Neural cell (in vitro differentiated cells): ENCODE measurements at regions not wholly inside any gene's neighbourhood (a gene's known extent, or its start where the extent isn't known, plus 50 kb on each side); places are given as distances from the start of the nearest gene placed in this dataset.

Experiments used
- H2AFZ ChIP-seq: fragments of 200-600, 300-800 bp; sonication (generic), shearing (Covaris generic); 2 replicates; pipeline ENCODE4 v1.6.0; 2014; ENCODE audit warnings: low read depth, mild to moderate bottlenecking, antibody characterized with exemption, low read length, moderate library complexity
- H3F3A ChIP-seq: fragments of 200-600 bp; shearing (Covaris generic); 2 replicates; pipeline ENCODE4 v1.6.1; 2016; ENCODE audit warnings: mild to moderate bottlenecking, moderate library complexity, mixed read lengths, antibody characterized with exemption, low read length; ENCODE audit not compliant: insufficient read depth, poor library complexity, severe bottlenecking
- H3K27ac ChIP-seq: fragments of 200-600, 300-800 bp; sonication (generic), shearing (Covaris generic); 2 replicates; pipeline ENCODE4 v1.5.1; 2014; ENCODE audit warnings: mild to moderate bottlenecking, low read length, moderate library complexity
- H3K27me3 ChIP-seq: fragments of 300-800, 200-600 bp; sonication (generic), shearing (Covaris generic); 2 replicates; pipeline ENCODE4 v1.6.0; 2014; ENCODE audit warnings: mild to moderate bottlenecking, low read depth, low read length, moderate library complexity; ENCODE audit not compliant: insufficient read depth
- H3K36me3 ChIP-seq: fragments of 300-800, 200-600 bp; sonication (generic), shearing (Covaris generic); 2 replicates; pipeline ENCODE4 v1.5.1; 2014; ENCODE audit warnings: mild to moderate bottlenecking, antibody characterized with exemption, low read length, moderate library complexity; ENCODE audit not compliant: insufficient read depth
- H3K4me2 ChIP-seq: fragments of 300-800, 200-600 bp; sonication (generic), shearing (Covaris generic); 2 replicates; pipeline ENCODE4 v1.6.0; 2014; ENCODE audit warnings: mild to moderate bottlenecking, low read length
- H3K4me3 ChIP-seq: fragments of 300-800, 200-600 bp; sonication (generic), shearing (Covaris generic); 2 replicates; pipeline ENCODE4 v1.5.1; 2014; ENCODE audit warnings: mild to moderate bottlenecking, low read length, moderate library complexity
- H3K79me2 ChIP-seq: fragments of 200-600 bp; shearing (Covaris generic); replicated peaks from 2 replicates; pipeline ENCODE4 v1.6.0; 2014; ENCODE audit warnings: mild to moderate bottlenecking, low read length, moderate library complexity; ENCODE audit not compliant: insufficient read depth
- H3K9ac ChIP-seq: fragments of 300-800, 200-600 bp; sonication (generic), shearing (Covaris generic); 2 replicates; pipeline ENCODE4 v1.6.1; 2016; ENCODE audit warnings: mild to moderate bottlenecking, low read length, mixed read lengths
- H3K9me2 ChIP-seq: fragments of 200-600 bp; shearing (Covaris generic); 2 replicates; pipeline ENCODE4 v1.6.1; 2016; ENCODE audit warnings: mild to moderate bottlenecking, low read length, mixed read lengths; ENCODE audit not compliant: insufficient read depth
- H3K9me3 ChIP-seq: fragments of 200-600, 300-800 bp; sonication (generic), shearing (Covaris generic); 2 replicates; pipeline ENCODE4 v1.6.1; 2016; ENCODE audit warnings: mild to moderate bottlenecking, mixed run types, low read length, moderate library complexity, mixed read lengths
- H4K20me1 ChIP-seq: fragments of 200-600 bp; shearing (Covaris generic); 2 replicates; pipeline ENCODE4 v1.6.1; 2016; ENCODE audit warnings: mild to moderate bottlenecking, mixed run types; ENCODE audit not compliant: insufficient read depth
- CTCF ChIP-seq: fragments of 450-650 bp; IDR thresholded peaks from 2 replicates; pipeline ENCODE4 v1.5.1; 2014; ENCODE audit warnings: antibody characterized with exemption, mild to moderate bottlenecking, moderate library complexity; ENCODE audit not compliant: poor library complexity, severe bottlenecking
- EP300 ChIP-seq: fragments of 450-650 bp; conservative IDR thresholded peaks from 2 replicates; pipeline ENCODE4 v1.6.1; 2014; ENCODE audit warnings: antibody characterized with exemption, mild to moderate bottlenecking, moderate library complexity; ENCODE audit not compliant: poor library complexity, severe bottlenecking
- EZH2 ChIP-seq: fragments of 200-600, 300-800 bp; shearing (Covaris generic), sonication (generic); IDR thresholded peaks from 2 replicates; pipeline ENCODE4 v1.6.1; 2014; ENCODE audit warnings: antibody characterized with exemption, low read length, borderline replicate concordance, mild to moderate bottlenecking; ENCODE audit not compliant: insufficient read depth, poor library complexity, severe bottlenecking
- MXI1 ChIP-seq: fragments of 450-650 bp; conservative IDR thresholded peaks from 2 replicates; pipeline ENCODE4 v1.6.1; 2014; ENCODE audit warnings: antibody characterized with exemption, mild to moderate bottlenecking; ENCODE audit not compliant: poor library complexity, severe bottlenecking
- POLR2AphosphoS5 ChIP-seq: IDR thresholded peaks from 2 replicates; pipeline ENCODE4 v1.6.1; 2012
- RAD21 ChIP-seq: fragments of 450-650 bp; conservative IDR thresholded peaks from 2 replicates; pipeline ENCODE4 v1.6.1; 2014; ENCODE audit warnings: antibody characterized with exemption, mild to moderate bottlenecking, moderate library complexity
- REST ChIP-seq: IDR thresholded peaks from 2 replicates; pipeline ENCODE4 v1.6.1; 2012; ENCODE audit warnings: borderline replicate concordance
- SMC3 ChIP-seq: fragments of 450-650 bp; conservative IDR thresholded peaks from 2 replicates; pipeline ENCODE4 v1.6.1; 2014; ENCODE audit warnings: antibody characterized with exemption, mild to moderate bottlenecking, moderate library complexity; ENCODE audit not compliant: poor library complexity
- TAF1 ChIP-seq: IDR thresholded peaks from 2 replicates; pipeline ENCODE4 v1.6.1; 2012; ENCODE audit warnings: low read depth

GRCh38 chr11:104812103-104812788 lies 86.0 kb downstream of the CASP12 start:
- no peak overlapping the region for H3K4me3 ChIP-seq
- TF ChIP-seq REST (no peak), POLR2AphosphoS5 (no peak), EZH2 (no peak), RAD21 (no peak), SMC3 (no peak), TAF1 (no peak), EP300 (no peak), CTCF (no peak), MXI1 (no peak)
- no peaks in the 10 kb centered on the region for H3K79me2 ChIP-seq
- no peak overlapping the region for H3K27ac ChIP-seq
- no peaks in the 10 kb centered on the region for H4K20me1 ChIP-seq
- no peaks in the 10 kb centered on the region for H3K9me3 ChIP-seq
- H3K9me2 ChIP-seq: no peaks in the 10 kb centered on the region
- no peak overlapping the region for H3K9ac ChIP-seq
- no peaks in the 10 kb centered on the region for H3K27me3 ChIP-seq
- no peaks in the 10 kb centered on the region for H3F3A ChIP-seq
- H2AFZ ChIP-seq: no peak overlapping the region
- H3K36me3 ChIP-seq: no peaks in the 10 kb centered on the region
- no peak overlapping the region for H3K4me2 ChIP-seq

GRCh38 chr11:104803776-104804175 lies 94.5 kb downstream of the CASP12 start:
- Histone ChIP-seq H3K9me2 (no peaks in the 10 kb centered on the region), H3K27me3 (no peaks in the 10 kb centered on the region), H3K9ac (no peak overlapping the region), H2AFZ (no peak overlapping the region), H3K36me3 (no peaks in the 10 kb centered on the region), H3K4me3 (no peak overlapping the region), H3K27ac (no peak overlapping the region), H4K20me1 (no peaks in the 10 kb centered on the region), H3K79me2 (no peaks in the 10 kb centered on the region), H3K9me3 (no peaks in the 10 kb centered on the region), H3F3A (no peaks in the 10 kb centered on the region), H3K4me2 (no peak overlapping the region)
- TF ChIP-seq EP300: no peak
- TF ChIP-seq MXI1: no peak
- no peak for TF ChIP-seq CTCF
- no peak for TF ChIP-seq EZH2
- TF ChIP-seq REST: no peak
- TF ChIP-seq SMC3: no peak
